ENCODE measurements at regions not wholly inside any gene's neighbourhood (a gene's known extent, or its start where the extent isn't known, plus 50 kb on each side); places are given as distances from the start of the nearest gene placed in this dataset.

- no peak overlapping the region for H3K27ac ChIP-seq (ENCODE audit: low read length)
- peaks cover 0 to 3% of the 10 kb centered on the region in 2 donors for H3K4me1 ChIP-seq (ENCODE audit: control insufficient read depth in 1 of 2, insufficient read depth in 2 of 2, low read length in 2 of 2)
- no peaks in the 10 kb centered on the region for H3K9me3 ChIP-seq (ENCODE audit: control insufficient read depth in 1 of 2, low read length in 2 of 2)
- H3K27me3 ChIP-seq (ENCODE audit: low read depth, low read length): no peaks in the 10 kb centered on the region
- no peaks in the 10 kb centered on the region for H3K36me3 ChIP-seq (ENCODE audit: control insufficient read depth in 1 of 2, insufficient read depth in 2 of 2, low read length in 2 of 2)
- no peak overlapping the region for H3K4me3 ChIP-seq (ENCODE audit: low read depth in 1 of 2, low read length in 2 of 2)
Measured at GRCh38 chr2:207405150-207405549, 124.6 kb upstream of the CREB1 start.

GRCh38 chr2:207408086-207408794 lies 121.5 kb upstream of the CREB1 start:
- H3K27ac ChIP-seq (ENCODE audit: low read length): no peak overlapping the region
- H3K27me3 ChIP-seq (ENCODE audit: low read depth, low read length): no peaks in the 10 kb centered on the region
- H3K36me3 ChIP-seq (ENCODE audit: control insufficient read depth in 1 of 2, insufficient read depth in 2 of 2, low read length in 2 of 2): no peaks in the 10 kb centered on the region
- H3K4me1 ChIP-seq (ENCODE audit: control insufficient read depth in 1 of 2, insufficient read depth in 2 of 2, low read length in 2 of 2): peaks cover 0 to 3% of the 10 kb centered on the region in 2 donors
- H3K9me3 ChIP-seq (ENCODE audit: control insufficient read depth in 1 of 2, low read length in 2 of 2): no peaks in the 10 kb centered on the region
- no peak overlapping the region for H3K4me3 ChIP-seq (ENCODE audit: low read depth in 1 of 2, low read length in 2 of 2)

DNA sequence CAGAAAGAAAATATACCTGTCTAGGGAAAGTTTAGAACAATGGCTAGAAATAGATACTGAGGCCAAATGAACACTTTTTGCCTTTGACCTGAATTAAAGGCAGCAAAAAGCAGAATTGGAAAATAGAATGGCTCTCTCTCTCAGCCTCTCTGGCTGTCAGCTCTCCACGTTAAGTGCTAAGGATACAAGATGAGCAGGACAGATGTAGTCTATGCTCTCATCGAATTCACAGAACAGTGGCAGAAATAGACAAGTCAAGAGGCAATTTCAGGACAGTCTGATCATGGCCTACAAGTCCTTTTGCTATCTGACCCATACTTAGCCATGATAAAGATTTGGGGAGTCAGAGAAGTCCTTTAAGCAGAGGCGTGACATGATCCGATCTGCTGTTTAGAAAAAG lies 120.2 kb upstream of the CREB1 start:
- Histone ChIP-seq H3K27ac (ENCODE audit: low read length) (no peak overlapping the region), H3K36me3 (ENCODE audit: control insufficient read depth in 1 of 2, insufficient read depth in 2 of 2, low read length in 2 of 2) (no peaks in the 10 kb centered on the region), H3K27me3 (ENCODE audit: low read depth, low read length) (no peaks in the 10 kb centered on the region), H3K9me3 (ENCODE audit: control insufficient read depth in 1 of 2, low read length in 2 of 2) (no peaks in the 10 kb centered on the region), H3K4me3 (ENCODE audit: low read depth in 1 of 2, low read length in 2 of 2) (no peak overlapping the region), H3K4me1 (ENCODE audit: control insufficient read depth in 1 of 2, insufficient read depth in 2 of 2, low read length in 2 of 2) (peaks cover 0 to 3% of the 10 kb centered on the region in 2 donors)

- Histone ChIP-seq H3K9me3 (ENCODE audit: control insufficient read depth in 1 of 2, low read length in 2 of 2) (no peaks in the 10 kb centered on the region), H3K4me1 (ENCODE audit: control insufficient read depth in 1 of 2, insufficient read depth in 2 of 2, low read length in 2 of 2) (peaks cover 0 to 3% of the 10 kb centered on the region in 2 donors), H3K27ac (ENCODE audit: low read length) (no peak overlapping the region), H3K36me3 (ENCODE audit: control insufficient read depth in 1 of 2, insufficient read depth in 2 of 2, low read length in 2 of 2) (no peaks in the 10 kb centered on the region), H3K27me3 (ENCODE audit: low read depth, low read length) (no peaks in the 10 kb centered on the region), H3K4me3 (ENCODE audit: low read depth in 1 of 2, low read length in 2 of 2) (no peak overlapping the region)
Measured at GRCh38 chr2:207412787-207413310, 116.9 kb upstream of the CREB1 start.

GRCh38 chr2:207413376-207413907 lies 116.3 kb upstream of the CREB1 start:
- no peaks in the 10 kb centered on the region for H3K9me3 ChIP-seq (ENCODE audit: control insufficient read depth in 1 of 2, low read length in 2 of 2)
- no peak overlapping the region for H3K4me3 ChIP-seq (ENCODE audit: low read depth in 1 of 2, low read length in 2 of 2)
- H3K36me3 ChIP-seq (ENCODE audit: control insufficient read depth in 1 of 2, insufficient read depth in 2 of 2, low read length in 2 of 2): no peaks in the 10 kb centered on the region
- no peaks in the 10 kb centered on the region for H3K27me3 ChIP-seq (ENCODE audit: low read depth, low read length)
- no peak overlapping the region for H3K27ac ChIP-seq (ENCODE audit: low read length)
- peaks cover 0 to 3% of the 10 kb centered on the region in 2 donors for H3K4me1 ChIP-seq (ENCODE audit: control insufficient read depth in 1 of 2, insufficient read depth in 2 of 2, low read length in 2 of 2)

DNA sequence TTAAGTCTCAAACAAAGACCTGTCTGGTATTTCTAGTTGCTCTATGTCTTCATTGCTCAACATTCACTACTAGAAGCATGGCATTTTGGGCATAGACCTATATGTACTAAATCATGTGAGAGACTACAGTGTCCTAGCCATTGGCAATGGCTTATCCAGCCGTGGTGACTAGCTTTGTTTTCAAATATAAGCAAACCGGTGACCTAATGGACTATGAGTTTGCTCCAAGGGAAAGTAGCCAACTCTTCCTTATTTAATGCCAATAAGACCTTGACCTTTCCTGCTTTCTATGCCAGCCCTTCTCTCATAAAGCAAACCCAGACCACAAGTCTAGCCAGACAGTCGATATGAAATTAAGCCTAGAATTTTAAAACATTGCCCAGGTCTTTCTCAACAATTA lies 113.7 kb upstream of the CREB1 start:
- no peaks in the 10 kb centered on the region for H3K27me3 ChIP-seq (ENCODE audit: low read depth, low read length)
- no peak overlapping the region for H3K27ac ChIP-seq (ENCODE audit: low read length)
- no peak overlapping the region for H3K4me3 ChIP-seq (ENCODE audit: low read depth in 1 of 2, low read length in 2 of 2)
- H3K4me1 ChIP-seq (ENCODE audit: control insufficient read depth in 1 of 2, insufficient read depth in 2 of 2, low read length in 2 of 2): no peaks in the 10 kb centered on the region
- no peaks in the 10 kb centered on the region for H3K36me3 ChIP-seq (ENCODE audit: control insufficient read depth in 1 of 2, insufficient read depth in 2 of 2, low read length in 2 of 2)
- H3K9me3 ChIP-seq (ENCODE audit: control insufficient read depth in 1 of 2, low read length in 2 of 2): no peaks in the 10 kb centered on the region

DNA sequence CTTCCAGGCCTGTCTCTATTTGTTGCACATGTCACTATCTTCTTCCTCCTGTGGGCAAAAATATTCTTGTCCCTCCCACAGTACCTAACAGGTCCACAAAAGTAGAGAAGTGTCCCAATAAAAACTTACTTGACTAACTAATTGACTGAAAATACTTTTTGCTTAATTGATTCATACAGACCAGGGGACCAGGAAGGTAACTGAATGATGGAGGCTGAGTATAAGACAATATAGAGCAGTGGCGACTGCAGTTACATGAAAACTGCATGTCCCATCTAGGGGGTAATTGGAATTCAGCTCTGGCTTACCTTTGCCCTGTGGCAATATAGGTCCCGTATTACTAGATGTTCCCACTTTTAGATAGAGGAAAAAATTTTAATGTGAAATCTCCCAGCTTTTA lies 112.9 kb upstream of the CREB1 start:
- H3K4me3 ChIP-seq (ENCODE audit: low read depth in 1 of 2, low read length in 2 of 2): no peak overlapping the region
- no peaks in the 10 kb centered on the region for H3K9me3 ChIP-seq (ENCODE audit: control insufficient read depth in 1 of 2, low read length in 2 of 2)
- H3K27ac ChIP-seq (ENCODE audit: low read length): no peak overlapping the region
- H3K36me3 ChIP-seq (ENCODE audit: control insufficient read depth in 1 of 2, insufficient read depth in 2 of 2, low read length in 2 of 2): no peaks in the 10 kb centered on the region
- no peaks in the 10 kb centered on the region for H3K4me1 ChIP-seq (ENCODE audit: control insufficient read depth in 1 of 2, insufficient read depth in 2 of 2, low read length in 2 of 2)
- no peaks in the 10 kb centered on the region for H3K27me3 ChIP-seq (ENCODE audit: low read depth, low read length)

- Histone ChIP-seq H3K4me3 (ENCODE audit: low read depth in 1 of 2, low read length in 2 of 2) (no peak overlapping the region), H3K4me1 (ENCODE audit: control insufficient read depth in 1 of 2, insufficient read depth in 2 of 2, low read length in 2 of 2) (no peaks in the 10 kb centered on the region), H3K27me3 (ENCODE audit: low read depth, low read length) (no peaks in the 10 kb centered on the region), H3K36me3 (ENCODE audit: control insufficient read depth in 1 of 2, insufficient read depth in 2 of 2, low read length in 2 of 2) (no peaks in the 10 kb centered on the region), H3K9me3 (ENCODE audit: control insufficient read depth in 1 of 2, low read length in 2 of 2) (no peaks in the 10 kb centered on the region), H3K27ac (ENCODE audit: low read length) (no peak overlapping the region)
Measured at GRCh38 chr2:207417301-207417718, 112.5 kb upstream of the CREB1 start.

- H3K9me3 ChIP-seq (ENCODE audit: control insufficient read depth in 1 of 2, low read length in 2 of 2): no peaks in the 10 kb centered on the region
- H3K4me1 ChIP-seq (ENCODE audit: control insufficient read depth in 1 of 2, insufficient read depth in 2 of 2, low read length in 2 of 2): no peaks in the 10 kb centered on the region
- H3K4me3 ChIP-seq (ENCODE audit: low read depth in 1 of 2, low read length in 2 of 2): no peak overlapping the region
- no peak overlapping the region for H3K27ac ChIP-seq (ENCODE audit: low read length)
- H3K27me3 ChIP-seq (ENCODE audit: low read depth, low read length): no peaks in the 10 kb centered on the region
- H3K36me3 ChIP-seq (ENCODE audit: control insufficient read depth in 1 of 2, insufficient read depth in 2 of 2, low read length in 2 of 2): no peaks in the 10 kb centered on the region
Measured at GRCh38 chr2:207418419-207418818, 111.3 kb upstream of the CREB1 start.

- no peaks in the 10 kb centered on the region for H3K27me3 ChIP-seq (ENCODE audit: low read depth, low read length)
- H3K4me1 ChIP-seq (ENCODE audit: control insufficient read depth in 1 of 2, insufficient read depth in 2 of 2, low read length in 2 of 2): no peaks in the 10 kb centered on the region
- H3K27ac ChIP-seq (ENCODE audit: low read length): no peak overlapping the region
- H3K4me3 ChIP-seq (ENCODE audit: low read depth in 1 of 2, low read length in 2 of 2): no peak overlapping the region
- no peaks in the 10 kb centered on the region for H3K9me3 ChIP-seq (ENCODE audit: control insufficient read depth in 1 of 2, low read length in 2 of 2)
- no peaks in the 10 kb centered on the region for H3K36me3 ChIP-seq (ENCODE audit: control insufficient read depth in 1 of 2, insufficient read depth in 2 of 2, low read length in 2 of 2)
Measured at GRCh38 chr2:207419331-207419730, 110.4 kb upstream of the CREB1 start.

DNA sequence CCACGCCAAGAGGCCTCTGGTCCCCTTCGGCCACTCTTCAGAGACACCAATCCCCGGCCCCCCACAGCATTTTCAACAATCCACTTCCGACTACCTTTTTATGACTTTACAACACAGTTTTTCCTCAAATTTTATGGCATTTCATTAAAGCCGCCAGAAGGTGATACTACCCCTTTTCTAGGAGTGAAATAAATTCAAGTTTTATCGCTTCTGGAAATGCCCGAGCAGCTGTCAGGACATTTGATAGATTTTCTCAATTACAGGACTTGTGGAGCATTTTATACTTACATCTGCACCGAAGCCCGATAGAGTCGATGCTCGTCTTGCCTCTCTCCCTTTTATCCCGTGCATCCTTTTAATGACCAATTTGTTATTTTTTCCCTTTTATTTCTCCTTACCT lies 108.1 kb upstream of the CREB1 start:
- Histone ChIP-seq H3K36me3 (ENCODE audit: control insufficient read depth in 1 of 2, insufficient read depth in 2 of 2, low read length in 2 of 2) (no peaks in the 10 kb centered on the region), H3K4me3 (ENCODE audit: low read depth in 1 of 2, low read length in 2 of 2) (no peak overlapping the region), H3K27ac (ENCODE audit: low read length) (no peak overlapping the region)

GRCh38 chr2:207422380-207422779 lies 107.4 kb upstream of the CREB1 start:
- H3K4me3 ChIP-seq (ENCODE audit: low read depth in 1 of 2, low read length in 2 of 2): no peak overlapping the region
- H3K27me3 ChIP-seq (ENCODE audit: low read depth, low read length): no peaks in the 10 kb centered on the region
- no peaks in the 10 kb centered on the region for H3K4me1 ChIP-seq (ENCODE audit: control insufficient read depth in 1 of 2, insufficient read depth in 2 of 2, low read length in 2 of 2)
- H3K36me3 ChIP-seq (ENCODE audit: control insufficient read depth in 1 of 2, insufficient read depth in 2 of 2, low read length in 2 of 2): no peaks in the 10 kb centered on the region
- H3K9me3 ChIP-seq (ENCODE audit: control insufficient read depth in 1 of 2, low read length in 2 of 2): no peaks in the 10 kb centered on the region
- no peak overlapping the region for H3K27ac ChIP-seq (ENCODE audit: low read length)

More for the DNA sequence above, 108.1 kb upstream of the CREB1 start:
- Histone ChIP-seq H3K4me1 (ENCODE audit: control insufficient read depth in 1 of 2, insufficient read depth in 2 of 2, low read length in 2 of 2) (no peaks in the 10 kb centered on the region), H3K9me3 (ENCODE audit: control insufficient read depth in 1 of 2, low read length in 2 of 2) (no peaks in the 10 kb centered on the region), H3K27me3 (ENCODE audit: low read depth, low read length) (no peaks in the 10 kb centered on the region)

Data from muscle layer of duodenum (tissue), 2 donors.